ENCODE measurements at regions not wholly inside any gene's neighbourhood (a gene's known extent, or its start where the extent isn't known, plus 50 kb on each side); places are given as distances from the start of the nearest gene placed in this dataset.

DNA sequence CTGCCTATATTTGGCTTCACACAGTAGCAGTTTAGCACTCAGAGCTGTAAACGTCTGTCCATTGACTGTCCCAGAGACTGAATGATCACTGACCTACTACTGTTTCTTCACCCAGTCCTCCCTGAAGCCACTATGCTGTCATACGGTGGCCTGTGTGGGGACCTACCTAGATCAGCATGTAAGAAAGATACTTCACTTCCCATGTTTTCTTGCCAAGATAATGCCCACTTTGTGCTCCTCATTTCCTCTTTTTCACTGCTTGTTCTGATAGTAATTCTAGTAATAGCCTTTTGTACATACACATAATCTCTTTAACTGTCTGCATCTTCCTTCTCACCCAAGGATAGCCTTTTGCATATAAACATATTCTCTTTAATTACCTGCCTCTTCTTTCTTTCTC, 109.9 kb upstream of the TIAM2 start:
- no peak for FAIRE-seq

GRCh38 chr6:154886016-154886415, 109.1 kb upstream of the TIAM2 start:
- FAIRE-seq = no peak

GRCh38 chr6:154886471-154886870, 108.6 kb upstream of the TIAM2 start:
- no peak for FAIRE-seq

- no peak for FAIRE-seq
Observed at GRCh38 chr6:154887051-154887450, 108.1 kb upstream of the TIAM2 start.

GRCh38 chr6:154888421-154889295, 106.5 kb upstream of the TIAM2 start:
- FAIRE-seq = no peak

DNA sequence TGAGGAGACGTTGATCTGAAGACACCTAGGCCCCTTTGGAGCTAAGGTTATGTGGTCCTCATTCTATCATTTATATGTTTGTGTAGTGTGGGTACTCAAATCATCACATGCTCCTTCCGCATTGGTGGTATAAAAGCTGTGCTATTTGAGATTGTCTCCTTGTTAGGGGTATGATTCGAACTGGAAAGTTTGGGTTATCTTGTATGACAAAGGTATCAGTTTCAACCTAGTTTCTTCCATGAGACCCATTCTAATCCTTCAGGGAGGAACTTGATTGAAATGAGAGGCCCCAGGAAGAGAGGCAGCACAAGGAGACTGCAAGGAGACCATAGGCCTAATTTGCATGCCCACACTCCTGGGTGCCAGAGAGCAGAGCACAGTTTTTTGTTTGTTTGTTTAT, 104.2 kb upstream of the TIAM2 start:
- FAIRE-seq = no peak

- no peak for FAIRE-seq
Observed at GRCh38 chr6:154891901-154892300, 103.2 kb upstream of the TIAM2 start.

DNA sequence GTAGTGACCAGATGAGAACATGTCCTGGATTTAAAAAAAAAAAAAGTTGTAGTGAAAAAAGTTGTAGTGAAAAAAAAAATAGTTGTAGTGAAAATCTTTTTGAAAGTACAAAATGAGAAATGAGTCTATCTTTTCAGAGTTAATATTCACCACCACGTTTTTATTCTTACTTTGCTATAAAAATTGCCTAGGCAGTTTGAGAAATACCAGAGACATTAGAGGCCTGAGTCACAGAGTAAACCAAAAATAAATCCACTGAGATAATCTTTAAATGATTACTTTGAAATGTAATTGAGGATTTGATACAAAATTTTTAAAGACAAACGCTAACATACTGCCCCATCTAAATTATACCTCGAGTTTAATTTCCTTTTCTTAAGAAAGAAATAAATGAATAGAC, 101.2 kb upstream of the TIAM2 start:
- no peak for FAIRE-seq

- FAIRE-seq = no peak
Observed at GRCh38 chr6:154894902-154895301, 100.2 kb upstream of the TIAM2 start.

GRCh38 chr6:154895841-154896240, 99.3 kb upstream of the TIAM2 start:
- no peak for FAIRE-seq

DNA sequence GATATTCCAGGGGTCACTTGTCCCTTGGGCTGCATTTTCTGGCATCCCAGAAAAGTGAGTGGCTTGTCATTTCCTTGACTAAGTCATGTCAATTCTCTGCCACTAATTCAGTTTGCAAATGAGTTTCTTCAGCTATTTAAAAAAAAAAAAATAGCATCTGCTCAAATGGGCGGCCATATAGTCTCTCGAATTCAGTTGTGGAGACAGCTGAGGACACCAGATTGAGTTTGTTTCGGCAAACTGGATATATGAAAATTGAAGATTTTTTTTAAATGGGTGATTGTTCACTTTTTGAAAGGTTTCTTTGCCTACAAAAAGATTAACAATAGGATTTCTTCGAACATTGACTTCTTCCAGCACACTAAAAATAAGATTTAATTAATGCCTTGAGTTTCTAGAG, 96.3 kb upstream of the TIAM2 start:
- no peak for FAIRE-seq

DNA sequence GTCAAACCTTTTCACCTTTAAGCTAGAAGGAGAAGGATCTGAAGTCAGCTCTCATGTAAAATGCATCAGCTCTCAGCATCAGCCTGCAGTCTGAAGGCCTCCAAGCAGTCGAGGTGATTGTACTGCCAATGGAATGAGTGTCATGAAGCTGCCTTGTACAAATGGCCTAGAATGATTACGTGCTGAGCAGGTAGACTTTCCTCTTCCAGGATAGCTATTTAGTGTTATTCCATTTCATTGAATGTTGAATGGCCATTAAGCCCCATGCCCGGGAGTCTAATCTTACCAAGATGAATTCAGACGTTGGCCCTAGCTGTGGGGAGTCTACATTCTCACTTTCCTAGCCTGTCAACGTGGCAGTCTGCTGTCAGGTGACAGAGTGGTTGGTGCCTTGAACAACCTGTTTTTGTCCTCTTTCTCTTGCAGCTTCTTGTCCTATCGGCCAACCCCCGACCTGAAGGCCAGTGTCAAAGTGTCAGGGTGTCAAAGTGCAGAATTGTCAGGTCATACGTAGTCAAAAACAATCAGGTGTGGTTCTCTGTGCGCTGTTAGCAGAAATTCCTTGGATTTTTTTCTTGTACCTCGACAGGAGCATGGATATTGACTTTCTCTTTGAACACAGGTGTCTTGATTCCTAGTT, 95.2 kb upstream of the TIAM2 start:
- no peak for FAIRE-seq

- FAIRE-seq = no peak
Observed at GRCh38 chr6:154901876-154902552, 93.1 kb upstream of the TIAM2 start.

DNA sequence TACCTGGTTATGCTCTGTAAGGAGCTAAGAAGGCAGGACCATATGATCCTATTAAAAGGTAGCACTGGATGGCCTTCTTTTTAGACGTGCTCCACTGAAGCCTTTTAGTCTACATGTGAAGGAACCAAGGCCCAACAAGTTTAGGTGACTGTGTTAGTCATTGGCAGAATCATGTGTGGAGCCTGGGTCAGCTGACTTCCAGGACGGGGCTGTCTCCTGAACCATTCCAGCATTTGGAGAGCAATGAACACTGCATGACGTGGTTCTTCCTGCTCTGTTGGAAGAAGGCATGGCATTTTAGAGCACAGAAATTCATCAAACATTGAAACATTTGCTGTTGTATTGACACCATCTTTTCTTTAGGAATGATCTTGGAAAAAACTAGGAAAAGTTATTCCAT, 87.8 kb upstream of the TIAM2 start:
- FAIRE-seq = no peak

DNA sequence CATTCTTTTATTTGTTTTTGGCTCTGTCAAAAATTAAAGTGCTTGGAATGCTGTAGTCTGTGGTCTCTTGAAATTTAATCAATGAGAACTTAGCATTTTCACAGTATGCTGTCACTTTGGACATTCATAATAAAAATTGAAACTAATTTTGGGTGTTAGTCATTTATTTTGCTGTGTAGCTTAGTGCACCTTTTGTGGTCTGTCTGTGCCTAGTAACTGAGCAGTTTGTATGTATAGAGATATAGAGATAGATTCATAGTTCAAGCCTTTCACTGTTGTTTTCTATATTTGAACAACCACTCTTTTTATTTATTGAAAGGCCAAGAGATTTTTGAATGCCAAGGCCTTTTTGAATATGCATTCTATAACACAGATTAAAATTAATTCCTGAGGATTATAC, 86.4 kb upstream of the TIAM2 start:
- no peak for FAIRE-seq

- no peak for FAIRE-seq
Observed at GRCh38 chr6:154909311-154909710, 85.8 kb upstream of the TIAM2 start.

GRCh38 chr6:154909821-154910220, 85.3 kb upstream of the TIAM2 start:
- FAIRE-seq = no peak

GRCh38 chr6:154914288-154914687, 80.8 kb upstream of the TIAM2 start:
- no peak for FAIRE-seq

DNA sequence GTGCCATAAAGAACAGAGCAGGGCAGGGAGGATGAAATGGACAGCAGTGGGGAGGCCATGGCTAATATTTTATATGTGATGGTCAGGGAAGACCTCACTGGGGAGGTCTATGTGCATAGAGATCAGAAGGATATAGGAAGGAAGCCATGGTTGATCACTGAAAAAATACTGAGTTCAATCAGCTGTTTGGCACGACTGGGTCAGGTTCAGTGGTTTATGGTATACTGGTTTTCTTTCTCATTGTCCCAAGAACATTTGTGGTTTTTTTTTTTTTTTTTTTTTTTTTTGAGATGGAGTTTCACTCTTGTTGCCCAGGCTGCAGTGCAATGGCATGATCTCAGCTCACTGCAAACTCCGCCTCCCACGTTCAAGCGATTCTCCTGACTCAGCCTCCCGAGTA, 78.3 kb upstream of the TIAM2 start:
- FAIRE-seq = no peak

GRCh38 chr6:154917941-154918340, 77.2 kb upstream of the TIAM2 start:
- no peak for FAIRE-seq

GRCh38 chr6:154919806-154920205, 75.3 kb upstream of the TIAM2 start:
- no peak for FAIRE-seq

GRCh38 chr6:154920495-154921200, 74.5 kb upstream of the TIAM2 start:
- no peak for FAIRE-seq

- FAIRE-seq = no peak
Observed at GRCh38 chr6:154921482-154921881, 73.6 kb upstream of the TIAM2 start.

All from G401.6 (cell line).